ENCODE measurements at regions not wholly inside any gene's neighbourhood (a gene's known extent, or its start where the extent isn't known, plus 50 kb on each side); places are given as distances from the start of the nearest gene placed in this dataset.

GRCh38 chr13:95382411-95382810, 81.2 kb upstream of the ABCC4 start:
- no peak for TF ChIP-seq CTCF (IDR thresholded peaks at IDR 0.05)
- TF ChIP-seq CREM (CRISPR knock-in tag; IDR thresholded peaks at IDR 0.05), result no peak
- TF ChIP-seq JUN (CRISPR knock-in tag; IDR thresholded peaks at IDR 0.05), result no peak
- TF ChIP-seq ZBTB43 (CRISPR knock-in tag; IDR thresholded peaks at IDR 0.05), result no peak
